ENCODE measurements at regions not wholly inside any gene's neighbourhood (a gene's known extent, or its start where the extent isn't known, plus 50 kb on each side); places are given as distances from the start of the nearest gene placed in this dataset.

DNA sequence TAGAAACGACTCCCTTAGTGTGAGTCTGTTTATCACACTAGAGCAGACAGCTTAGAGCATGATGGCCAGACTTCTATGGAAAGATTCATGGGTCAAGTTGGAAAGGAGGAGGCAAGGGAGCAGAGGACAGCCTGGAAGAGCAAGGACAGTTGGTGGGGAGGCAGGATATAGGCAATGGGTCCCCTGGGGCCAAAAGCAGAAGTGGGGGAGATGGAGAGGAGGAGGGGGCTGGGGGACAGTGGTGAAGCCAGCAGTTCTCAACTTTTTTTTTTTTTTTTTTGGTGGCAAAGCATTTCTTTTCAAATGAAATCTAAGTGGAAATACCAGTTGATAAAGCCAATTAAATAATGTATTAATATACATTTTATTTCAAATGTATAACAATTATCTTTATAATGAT, 197.9 kb downstream of the HRH4 start:
- Histone ChIP-seq H4K8ac (replicated peaks; ENCODE audit: insufficient read length, low read depth, low read length) (no peak overlapping the region), H3K23ac (ENCODE audit: insufficient read length, low read depth, low read length) (no peak overlapping the region), H3K4ac (ENCODE audit: low read depth, low read length) (no peak overlapping the region), H3K27ac (ENCODE audit: insufficient read length, low read depth, low read length) (no peak overlapping the region), H2AFZ (ENCODE audit: low read length) (no peak overlapping the region), H3K9ac (ENCODE audit: extremely low read depth, insufficient read length, low read length) (no peak overlapping the region), H2BK20ac (ENCODE audit: low read depth, low read length, poor library complexity, severe bottlenecking) (no peak overlapping the region), H2BK5ac (ENCODE audit: insufficient read length, low read length) (no peak overlapping the region), H3K56ac (ENCODE audit: insufficient read length, low read depth, low read length) (no peak overlapping the region), H3K9me3 (ENCODE audit: control insufficient read depth, low read depth, low read length) (no peaks in the 10 kb centered on the region), H2BK15ac (ENCODE audit: low read depth, low read length) (no peak overlapping the region), H3K14ac (ENCODE audit: insufficient read depth, low read length) (no peak overlapping the region), H2BK12ac (ENCODE audit: insufficient read length, low read depth, low read length) (no peak overlapping the region), H3K18ac (ENCODE audit: insufficient read length, low read depth, low read length) (no peak overlapping the region), H3T11ph (ENCODE audit: low read length) (no peak overlapping the region), H3K23me2 (ENCODE audit: insufficient read length, low read depth, low read length, poor library complexity, severe bottlenecking) (no peaks in the 10 kb centered on the region), H4K91ac (ENCODE audit: insufficient read length, low read depth, low read length) (no peak overlapping the region), H3K79me2 (ENCODE audit: insufficient read depth, low read length) (no peaks in the 10 kb centered on the region), H3K79me1 (ENCODE audit: insufficient read depth, low read depth, low read length, poor library complexity, severe bottlenecking) (no peaks in the 10 kb centered on the region), H2AK5ac (ENCODE audit: insufficient read length, low read length) (no peak overlapping the region), H3K4me2 (ENCODE audit: insufficient read depth, insufficient read length, low read length) (no peak overlapping the region), H4K20me1 (ENCODE audit: control insufficient read depth, insufficient read depth, insufficient read length) (no peaks in the 10 kb centered on the region), H3K27me3 (ENCODE audit: insufficient read depth, low read length) (no peaks in the 10 kb centered on the region), H3K4me1 (ENCODE audit: insufficient read depth, low read length) (no peaks in the 10 kb centered on the region), H4K5ac (ENCODE audit: insufficient read length, low read depth, low read length) (no peak overlapping the region), H2BK120ac (ENCODE audit: low read depth, low read length, poor library complexity, severe bottlenecking) (no peak overlapping the region)
- no peak overlapping the region for H3K27ac Mint-ChIP-seq
- H3K27me3 Mint-ChIP-seq (ENCODE audit: low read depth) = no peaks in the 10 kb centered on the region
- no peaks in the 10 kb centered on the region for H3K36me3 Mint-ChIP-seq (ENCODE audit: insufficient read depth in 1 of 3, low read depth in 3 of 3)
- WGBS (ENCODE audit: extremely low coverage, insufficient read length, low lambda C conversion rate) = no CpG with 5 or more reads among the region's 1 CpG
- no peak overlapping the region for H3K4me3 Mint-ChIP-seq
- TF ChIP-seq, protein P1, sequence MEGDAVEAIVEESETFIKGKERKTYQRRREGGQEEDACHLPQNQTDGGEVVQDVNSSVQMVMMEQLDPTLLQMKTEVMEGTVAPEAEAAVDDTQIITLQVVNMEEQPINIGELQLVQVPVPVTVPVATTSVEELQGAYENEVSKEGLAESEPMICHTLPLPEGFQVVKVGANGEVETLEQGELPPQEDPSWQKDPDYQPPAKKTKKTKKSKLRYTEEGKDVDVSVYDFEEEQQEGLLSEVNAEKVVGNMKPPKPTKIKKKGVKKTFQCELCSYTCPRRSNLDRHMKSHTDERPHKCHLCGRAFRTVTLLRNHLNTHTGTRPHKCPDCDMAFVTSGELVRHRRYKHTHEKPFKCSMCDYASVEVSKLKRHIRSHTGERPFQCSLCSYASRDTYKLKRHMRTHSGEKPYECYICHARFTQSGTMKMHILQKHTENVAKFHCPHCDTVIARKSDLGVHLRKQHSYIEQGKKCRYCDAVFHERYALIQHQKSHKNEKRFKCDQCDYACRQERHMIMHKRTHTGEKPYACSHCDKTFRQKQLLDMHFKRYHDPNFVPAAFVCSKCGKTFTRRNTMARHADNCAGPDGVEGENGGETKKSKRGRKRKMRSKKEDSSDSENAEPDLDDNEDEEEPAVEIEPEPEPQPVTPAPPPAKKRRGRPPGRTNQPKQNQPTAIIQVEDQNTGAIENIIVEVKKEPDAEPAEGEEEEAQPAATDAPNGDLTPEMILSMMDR (conservative IDR thresholded peaks at IDR 0.05) = no peak
- peaks cover 3 to 15% of the 10 kb centered on the region in 2 experiments; a peak in 1 of 4 replicates for H3K4me1 Mint-ChIP-seq
- DNase-seq = no peak
- no peaks in the 10 kb centered on the region for H3K9me3 Mint-ChIP-seq
